ENCODE measurements at regions not wholly inside any gene's neighbourhood (a gene's known extent, or its start where the extent isn't known, plus 50 kb on each side); places are given as distances from the start of the nearest gene placed in this dataset.

- Mint-ChIP-seq H3K4me1 (peaks cover 0 to 10% (median 2%) of the 10 kb centered on the region in 4 donors), H3K4me3 (no peak overlapping the region)
Measured at GRCh38 chr22:48639021-48639795, 1188.5 kb downstream of the BRD1 start.

GRCh38 chr22:48637231-48637630, 1190.4 kb downstream of the BRD1 start:
- H3K4me1 Mint-ChIP-seq, result peaks cover 0 to 10% (median 2%) of the 10 kb centered on the region in 4 donors
- H3K4me3 Mint-ChIP-seq, result no peak overlapping the region
- H3K9me3 Mint-ChIP-seq, result peaks cover 0 to 2% (median 0%) of the 10 kb centered on the region in 7 donors
- Histone ChIP-seq H3K4me1 (ENCODE audit: control insufficient read depth, insufficient read depth, low read length, poor library complexity, severe bottlenecking) (no peaks in the 10 kb centered on the region), H3K27me3 (ENCODE audit: control insufficient read depth, insufficient read depth, low read length) (no peaks in the 10 kb centered on the region), H3K9me3 (ENCODE audit: control insufficient read depth in 2 of 2, low read length in 2 of 2) (no peaks in the 10 kb centered on the region), H3K4me3 (ENCODE audit: low read depth, low read length) (no peak overlapping the region), H3K36me3 (ENCODE audit: control insufficient read depth, insufficient read depth, low read length) (no peaks in the 10 kb centered on the region), H3K27ac (ENCODE audit: insufficient read depth, low read length, poor library complexity, severe bottlenecking) (no peak overlapping the region)
- DNase-seq (no peak), ATAC-seq (ENCODE audit: low read depth in 2 of 2) (no peak)
- H3K36me3 Mint-ChIP-seq, result no peaks in the 10 kb centered on the region
- no peak overlapping the region for H3K27ac Mint-ChIP-seq
- no peaks in the 10 kb centered on the region for H3K27me3 Mint-ChIP-seq

More at GRCh38 chr22:48639021-48639795, 1188.5 kb downstream of the BRD1 start:
- no peaks in the 10 kb centered on the region for H3K36me3 Mint-ChIP-seq
- ATAC-seq (ENCODE audit: low read depth in 2 of 2) (no peak), DNase-seq (no peak)
- no peaks in the 10 kb centered on the region for H3K27me3 ChIP-seq (ENCODE audit: control insufficient read depth, insufficient read depth, low read length)
- no peaks in the 10 kb centered on the region for H3K36me3 ChIP-seq (ENCODE audit: control insufficient read depth, insufficient read depth, low read length)
- no peak overlapping the region for H3K27ac Mint-ChIP-seq
- H3K9me3 ChIP-seq (ENCODE audit: control insufficient read depth in 2 of 2, low read length in 2 of 2), result no peaks in the 10 kb centered on the region
- no peak overlapping the region for H3K4me3 ChIP-seq (ENCODE audit: low read depth, low read length)
- H3K27ac ChIP-seq (ENCODE audit: insufficient read depth, low read length, poor library complexity, severe bottlenecking), result no peak overlapping the region
- no peaks in the 10 kb centered on the region for H3K4me1 ChIP-seq (ENCODE audit: control insufficient read depth, insufficient read depth, low read length, poor library complexity, severe bottlenecking)
- H3K9me3 Mint-ChIP-seq, result peaks cover 0 to 3% (median 0%) of the 10 kb centered on the region in 7 donors
- H3K27me3 Mint-ChIP-seq, result no peaks in the 10 kb centered on the region

- DNase-seq (no peak), ATAC-seq (ENCODE audit: low read depth in 2 of 2) (no peak)
- no peaks in the 10 kb centered on the region for H3K36me3 ChIP-seq (ENCODE audit: control insufficient read depth, insufficient read depth, low read length)
- no peaks in the 10 kb centered on the region for H3K36me3 Mint-ChIP-seq
- H3K27ac ChIP-seq (ENCODE audit: insufficient read depth, low read length, poor library complexity, severe bottlenecking), result no peak overlapping the region
- H3K4me1 Mint-ChIP-seq, result peaks cover 0 to 10% (median 2%) of the 10 kb centered on the region in 4 donors
- no peak overlapping the region for H3K4me3 Mint-ChIP-seq
- H3K9me3 Mint-ChIP-seq, result peaks cover 0 to 2% (median 0%) of the 10 kb centered on the region in 7 donors
- H3K4me1 ChIP-seq (ENCODE audit: control insufficient read depth, insufficient read depth, low read length, poor library complexity, severe bottlenecking), result no peaks in the 10 kb centered on the region
- no peaks in the 10 kb centered on the region for H3K27me3 ChIP-seq (ENCODE audit: control insufficient read depth, insufficient read depth, low read length)
- no peaks in the 10 kb centered on the region for H3K9me3 ChIP-seq (ENCODE audit: control insufficient read depth in 2 of 2, low read length in 2 of 2)
- H3K27ac Mint-ChIP-seq, result no peak overlapping the region
- H3K27me3 Mint-ChIP-seq, result no peaks in the 10 kb centered on the region
- no peak overlapping the region for H3K4me3 ChIP-seq (ENCODE audit: low read depth, low read length)
Measured at GRCh38 chr22:48636746-48637145, 1190.9 kb downstream of the BRD1 start.

GRCh38 chr22:48635816-48636215, 1191.9 kb downstream of the BRD1 start:
- no peaks in the 10 kb centered on the region for H3K27me3 Mint-ChIP-seq
- Histone ChIP-seq H3K4me3 (ENCODE audit: low read depth, low read length) (no peak overlapping the region), H3K27ac (ENCODE audit: insufficient read depth, low read length, poor library complexity, severe bottlenecking) (no peak overlapping the region), H3K4me1 (ENCODE audit: control insufficient read depth, insufficient read depth, low read length, poor library complexity, severe bottlenecking) (no peaks in the 10 kb centered on the region), H3K9me3 (ENCODE audit: control insufficient read depth in 2 of 2, low read length in 2 of 2) (no peaks in the 10 kb centered on the region), H3K27me3 (ENCODE audit: control insufficient read depth, insufficient read depth, low read length) (no peaks in the 10 kb centered on the region), H3K36me3 (ENCODE audit: control insufficient read depth, insufficient read depth, low read length) (no peaks in the 10 kb centered on the region)
- H3K9me3 Mint-ChIP-seq, result peaks cover 0 to 2% (median 0%) of the 10 kb centered on the region in 7 donors
- ATAC-seq (ENCODE audit: low read depth in 2 of 2), result no peak
- peaks cover 0 to 10% (median 2%) of the 10 kb centered on the region in 4 donors for H3K4me1 Mint-ChIP-seq
- DNase-seq, result peak in 1 of 3 donors; percentile 21
- H3K27ac Mint-ChIP-seq, result no peak overlapping the region
- no peaks in the 10 kb centered on the region for H3K36me3 Mint-ChIP-seq
- no peak overlapping the region for H3K4me3 Mint-ChIP-seq

- ATAC-seq (ENCODE audit: low read depth in 2 of 2), result no peak
- Mint-ChIP-seq H3K4me1 (peaks cover 0 to 10% (median 2%) of the 10 kb centered on the region in 4 donors), H3K4me3 (no peak overlapping the region), H3K36me3 (no peaks in the 10 kb centered on the region), H3K27ac (no peak overlapping the region), H3K9me3 (peaks cover 0 to 2% (median 0%) of the 10 kb centered on the region in 7 donors), H3K27me3 (no peaks in the 10 kb centered on the region)
- Histone ChIP-seq H3K4me3 (ENCODE audit: low read depth, low read length) (no peak overlapping the region), H3K4me1 (ENCODE audit: control insufficient read depth, insufficient read depth, low read length, poor library complexity, severe bottlenecking) (no peaks in the 10 kb centered on the region), H3K27ac (ENCODE audit: insufficient read depth, low read length, poor library complexity, severe bottlenecking) (no peak overlapping the region), H3K27me3 (ENCODE audit: control insufficient read depth, insufficient read depth, low read length) (no peaks in the 10 kb centered on the region), H3K36me3 (ENCODE audit: control insufficient read depth, insufficient read depth, low read length) (no peaks in the 10 kb centered on the region), H3K9me3 (ENCODE audit: control insufficient read depth in 2 of 2, low read length in 2 of 2) (no peaks in the 10 kb centered on the region)
- DNase-seq, result no peak
Measured at GRCh38 chr22:48635031-48635430, 1192.6 kb downstream of the BRD1 start.

GRCh38 chr22:48633996-48634836, 1193.5 kb downstream of the BRD1 start:
- H3K4me1 ChIP-seq (ENCODE audit: control insufficient read depth, insufficient read depth, low read length, poor library complexity, severe bottlenecking), result no peaks in the 10 kb centered on the region
- H3K9me3 ChIP-seq (ENCODE audit: control insufficient read depth in 2 of 2, low read length in 2 of 2), result no peaks in the 10 kb centered on the region
- no peaks in the 10 kb centered on the region for H3K36me3 Mint-ChIP-seq
- H3K27me3 ChIP-seq (ENCODE audit: control insufficient read depth, insufficient read depth, low read length), result no peaks in the 10 kb centered on the region
- H3K4me1 Mint-ChIP-seq, result peaks cover 0 to 10% (median 2%) of the 10 kb centered on the region in 4 donors
- H3K4me3 Mint-ChIP-seq, result no peak overlapping the region
- no peaks in the 10 kb centered on the region for H3K27me3 Mint-ChIP-seq
- no peak overlapping the region for H3K4me3 ChIP-seq (ENCODE audit: low read depth, low read length)
- H3K27ac Mint-ChIP-seq, result no peak overlapping the region
- H3K36me3 ChIP-seq (ENCODE audit: control insufficient read depth, insufficient read depth, low read length), result no peaks in the 10 kb centered on the region
- no peak for ATAC-seq (ENCODE audit: low read depth in 2 of 2)
- no peak overlapping the region for H3K27ac ChIP-seq (ENCODE audit: insufficient read depth, low read length, poor library complexity, severe bottlenecking)
- H3K9me3 Mint-ChIP-seq, result peaks cover 0 to 2% (median 0%) of the 10 kb centered on the region in 7 donors
- DNase-seq, result no peak

- DNase-seq (no peak), ATAC-seq (ENCODE audit: low read depth in 2 of 2) (no peak)
- Histone ChIP-seq H3K4me3 (ENCODE audit: low read depth, low read length) (no peak overlapping the region), H3K36me3 (ENCODE audit: control insufficient read depth, insufficient read depth, low read length) (no peaks in the 10 kb centered on the region), H3K9me3 (ENCODE audit: control insufficient read depth in 2 of 2, low read length in 2 of 2) (no peaks in the 10 kb centered on the region), H3K4me1 (ENCODE audit: control insufficient read depth, insufficient read depth, low read length, poor library complexity, severe bottlenecking) (no peaks in the 10 kb centered on the region), H3K27ac (ENCODE audit: insufficient read depth, low read length, poor library complexity, severe bottlenecking) (no peak overlapping the region), H3K27me3 (ENCODE audit: control insufficient read depth, insufficient read depth, low read length) (no peaks in the 10 kb centered on the region)
- H3K9me3 Mint-ChIP-seq, result peaks cover 0 to 2% (median 0%) of the 10 kb centered on the region in 7 donors
- no peaks in the 10 kb centered on the region for H3K27me3 Mint-ChIP-seq
- peaks cover 0 to 10% (median 2%) of the 10 kb centered on the region in 4 donors for H3K4me1 Mint-ChIP-seq
- H3K27ac Mint-ChIP-seq, result no peak overlapping the region
- H3K36me3 Mint-ChIP-seq, result no peaks in the 10 kb centered on the region
- H3K4me3 Mint-ChIP-seq, result no peak overlapping the region
Measured at GRCh38 chr22:48632646-48633246, 1194.9 kb downstream of the BRD1 start.
